ENCODE measurements at regions not wholly inside any gene's neighbourhood (a gene's known extent, or its start where the extent isn't known, plus 50 kb on each side); places are given as distances from the start of the nearest gene placed in this dataset.

DNA sequence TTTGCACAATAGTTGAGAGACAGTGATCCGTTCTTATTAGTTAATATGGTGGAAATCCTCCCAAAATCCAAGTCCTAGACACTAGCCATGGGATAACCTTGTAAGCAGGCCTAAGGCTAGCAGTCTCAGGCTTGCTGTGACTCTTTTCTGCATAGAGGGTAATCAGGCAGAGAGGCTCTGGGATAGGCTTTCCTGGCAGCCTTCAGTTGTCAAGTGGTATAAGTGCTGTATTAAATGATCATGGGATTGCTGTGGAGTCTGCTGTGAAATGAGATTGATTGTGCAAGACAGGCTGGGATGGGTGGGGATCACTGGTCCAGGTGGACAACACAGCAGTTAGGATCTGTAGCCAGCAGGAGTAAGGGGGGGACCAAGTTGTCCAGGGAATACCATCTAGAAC, 416.4 kb downstream of the TLE4 start:
- no peak for DNase-seq (ENCODE audit: low spot score)

DNA sequence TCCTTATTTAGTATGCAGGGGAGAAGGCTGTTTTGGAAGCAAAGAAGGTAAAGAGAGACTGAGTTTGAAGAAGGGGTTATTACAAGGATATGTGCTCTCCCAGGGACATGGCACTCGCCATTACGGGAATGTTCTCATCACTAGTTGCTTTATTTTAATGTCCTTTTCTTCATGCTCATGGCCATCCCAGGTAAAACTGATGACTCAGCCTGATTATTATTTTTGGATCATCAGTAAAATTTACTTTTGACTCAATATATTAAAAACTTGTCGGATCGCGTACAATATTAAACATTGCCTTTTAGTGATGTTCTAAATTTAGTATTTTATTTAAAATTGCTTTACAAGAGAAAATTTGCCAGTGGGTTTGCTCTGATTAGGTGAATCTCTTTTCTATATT, 414.7 kb downstream of the TLE4 start:
- DNase-seq (ENCODE audit: low spot score), result no peak

DNA sequence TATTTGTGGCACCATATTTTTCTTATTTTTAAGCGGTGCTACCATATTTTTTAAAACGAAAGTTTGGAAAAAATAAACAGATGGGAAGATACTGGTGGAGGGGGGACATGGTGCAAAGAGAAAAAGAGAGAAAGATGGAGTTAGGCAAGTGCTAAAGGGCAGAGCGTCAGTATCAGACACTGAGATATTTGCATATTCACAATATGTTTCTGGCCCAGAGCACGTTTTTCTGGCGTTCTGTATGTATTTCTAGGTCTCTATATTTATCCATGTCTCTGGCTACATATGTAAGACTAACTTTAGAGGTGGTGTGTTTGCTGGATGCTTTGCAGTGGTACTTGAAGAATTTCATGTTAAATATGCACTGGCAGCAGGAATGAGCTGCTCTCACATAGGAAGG, 414.0 kb downstream of the TLE4 start:
- no peak for DNase-seq (ENCODE audit: low spot score)

DNA sequence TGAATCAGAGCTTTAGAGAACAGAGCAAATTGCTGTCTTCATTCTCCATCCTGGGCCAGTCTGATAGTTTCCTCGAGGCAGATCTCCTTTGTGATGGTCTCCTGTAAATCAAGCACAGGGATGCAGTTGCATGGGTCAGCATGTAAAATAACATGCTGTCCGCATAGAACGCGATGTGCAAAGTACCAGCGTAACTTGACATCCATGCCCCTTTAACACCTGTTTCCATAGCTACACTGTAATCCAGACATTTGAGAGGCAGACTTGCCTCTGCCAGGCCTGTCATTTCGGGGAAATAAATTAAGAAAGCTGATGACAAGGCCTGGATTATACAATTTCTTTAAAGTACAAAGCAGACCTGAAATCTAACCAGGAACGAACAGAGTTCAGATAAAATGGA, 413.5 kb downstream of the TLE4 start:
- no peak for DNase-seq (ENCODE audit: low spot score)

DNA sequence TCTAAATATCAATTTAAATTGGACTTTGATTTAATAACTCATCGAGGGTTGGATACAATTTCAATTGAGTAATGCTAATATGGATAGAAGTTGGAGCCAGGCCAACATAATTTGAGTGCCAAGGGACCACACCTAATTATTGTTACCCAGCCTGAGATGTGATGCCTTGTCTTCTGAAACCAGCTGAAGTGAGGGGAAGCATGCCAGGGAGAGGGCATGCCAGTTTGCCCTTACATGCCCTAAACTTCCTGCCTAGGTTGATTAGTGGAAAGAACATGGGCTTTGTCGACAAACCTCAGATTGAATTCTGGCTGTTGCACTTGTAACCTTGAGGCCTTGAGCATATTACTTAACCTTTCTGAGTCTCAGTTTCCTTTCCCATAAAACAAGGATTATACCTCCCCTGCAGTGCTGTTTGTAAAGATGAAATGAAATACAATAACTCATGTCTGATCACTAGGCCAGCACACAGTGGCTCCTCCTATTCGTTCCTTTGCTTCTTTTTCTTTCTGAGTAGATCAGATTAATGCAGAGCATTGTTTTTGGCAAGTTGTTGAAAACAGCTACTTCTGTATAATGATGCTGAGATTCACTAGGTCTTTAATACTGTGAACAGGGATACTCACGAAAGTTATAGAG, 412.8 kb downstream of the TLE4 start:
- DNase-seq (ENCODE audit: low spot score), result no peak

DNA sequence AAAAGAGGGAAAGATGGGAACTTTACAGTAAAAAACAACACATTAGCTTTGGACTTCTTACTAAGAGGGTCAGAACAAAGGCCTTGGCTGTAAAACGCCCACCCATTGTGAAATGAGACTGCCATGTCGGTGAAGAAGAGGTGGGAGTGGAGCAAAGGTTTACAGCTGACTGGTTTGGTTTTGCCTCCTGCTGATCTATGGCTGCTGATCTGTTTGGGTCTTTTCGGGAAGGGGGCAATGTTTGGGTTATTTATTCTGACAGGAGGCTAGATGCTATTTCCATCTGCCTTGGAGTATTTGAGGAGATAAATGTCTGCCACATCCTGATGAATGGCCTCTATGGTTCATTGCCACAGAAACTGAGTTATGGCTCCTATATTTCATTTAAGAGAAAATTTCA, 408.7 kb downstream of the TLE4 start:
- no peak for DNase-seq (ENCODE audit: low spot score)

DNA sequence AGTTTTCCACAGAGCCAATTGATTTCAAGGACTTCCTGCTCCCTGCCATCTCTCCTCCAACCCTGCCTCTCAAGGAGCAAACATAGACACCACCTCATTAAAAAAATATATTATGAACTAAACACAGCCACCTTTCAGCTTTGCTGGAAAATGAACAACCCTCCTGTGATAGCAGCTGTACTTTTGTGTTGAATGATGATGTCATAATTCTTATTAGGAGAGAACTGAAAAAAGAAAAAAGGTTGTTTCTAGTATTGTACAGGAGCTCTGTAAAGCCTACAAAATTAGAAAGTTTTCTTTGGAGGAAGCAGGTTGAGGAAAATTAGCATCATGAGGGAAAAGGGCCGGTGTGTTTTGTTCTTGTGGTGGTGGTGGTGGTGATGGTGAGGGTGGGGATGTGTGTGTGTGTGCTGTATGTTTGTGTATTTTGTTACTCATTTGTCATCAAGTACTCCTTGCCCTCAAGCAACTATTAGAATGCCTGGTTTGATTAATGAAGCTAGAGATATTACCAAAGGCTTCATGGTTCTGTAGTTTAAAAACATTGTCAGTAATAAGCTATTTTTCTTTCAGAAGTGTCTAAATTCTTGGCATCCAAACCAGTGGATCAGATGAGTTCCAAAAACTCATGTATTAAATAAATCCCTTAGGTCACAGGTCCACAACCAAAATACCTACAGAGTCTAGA, 405.9 kb downstream of the TLE4 start:
- no peak for DNase-seq (ENCODE audit: low spot score)

DNA sequence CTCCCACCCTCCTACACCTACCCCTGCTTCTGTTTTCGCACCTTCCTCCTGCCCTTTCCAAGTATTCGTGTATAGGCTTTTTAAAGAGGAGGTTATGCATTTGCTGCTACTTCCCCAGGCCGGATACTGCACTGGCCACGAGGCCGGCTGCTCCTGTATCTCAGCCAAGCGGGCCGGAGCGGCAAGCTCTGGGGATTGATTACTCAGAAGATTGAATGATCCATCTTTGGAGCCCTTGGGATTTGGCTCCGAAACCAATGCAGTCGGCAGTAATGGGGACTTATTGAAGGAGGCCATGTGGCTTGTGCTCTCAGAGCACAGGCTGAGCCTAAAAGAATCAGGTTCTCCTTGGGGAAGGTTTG, 405.3 kb downstream of the TLE4 start:
- DNase-seq (ENCODE audit: low spot score), result no peak

DNA sequence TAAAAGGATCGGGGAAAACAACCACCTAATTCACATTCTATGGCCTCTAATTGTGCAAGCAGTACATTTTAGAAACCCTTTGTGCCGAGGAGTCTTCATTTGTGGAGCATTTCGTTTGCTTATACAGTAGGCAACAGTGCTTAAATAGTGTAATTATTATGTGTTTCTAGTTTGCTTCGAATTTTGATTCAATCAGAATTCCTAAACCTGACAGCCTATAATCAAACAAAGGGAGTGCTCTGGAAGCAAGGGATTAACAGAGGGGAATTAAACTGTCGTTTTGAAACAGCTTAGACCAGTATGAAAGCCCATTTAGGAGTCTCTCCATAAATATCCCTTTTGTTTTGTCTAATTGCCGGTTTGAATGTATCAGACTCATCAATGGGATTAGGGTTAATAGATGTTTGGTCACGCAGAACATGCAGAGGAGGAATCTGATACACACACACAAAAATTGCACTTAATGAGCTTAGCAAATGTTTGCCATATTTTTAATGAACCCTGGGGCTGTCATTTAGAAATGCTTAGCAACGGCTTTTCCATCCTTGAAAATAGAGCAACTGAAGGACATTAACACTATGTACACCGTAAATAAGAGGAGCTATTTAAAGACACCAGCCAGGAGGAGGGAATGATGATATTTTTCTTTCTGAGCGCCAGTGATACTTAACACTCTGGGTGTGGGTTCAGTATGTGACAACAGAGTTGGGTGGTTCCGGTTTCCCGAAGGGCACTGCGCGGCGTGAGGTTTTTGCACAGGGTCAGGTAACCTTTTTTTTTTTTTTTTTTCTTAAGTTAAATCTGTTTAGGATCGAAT, 404.7 kb downstream of the TLE4 start:
- DNase-seq (ENCODE audit: low spot score), result no peak

DNA sequence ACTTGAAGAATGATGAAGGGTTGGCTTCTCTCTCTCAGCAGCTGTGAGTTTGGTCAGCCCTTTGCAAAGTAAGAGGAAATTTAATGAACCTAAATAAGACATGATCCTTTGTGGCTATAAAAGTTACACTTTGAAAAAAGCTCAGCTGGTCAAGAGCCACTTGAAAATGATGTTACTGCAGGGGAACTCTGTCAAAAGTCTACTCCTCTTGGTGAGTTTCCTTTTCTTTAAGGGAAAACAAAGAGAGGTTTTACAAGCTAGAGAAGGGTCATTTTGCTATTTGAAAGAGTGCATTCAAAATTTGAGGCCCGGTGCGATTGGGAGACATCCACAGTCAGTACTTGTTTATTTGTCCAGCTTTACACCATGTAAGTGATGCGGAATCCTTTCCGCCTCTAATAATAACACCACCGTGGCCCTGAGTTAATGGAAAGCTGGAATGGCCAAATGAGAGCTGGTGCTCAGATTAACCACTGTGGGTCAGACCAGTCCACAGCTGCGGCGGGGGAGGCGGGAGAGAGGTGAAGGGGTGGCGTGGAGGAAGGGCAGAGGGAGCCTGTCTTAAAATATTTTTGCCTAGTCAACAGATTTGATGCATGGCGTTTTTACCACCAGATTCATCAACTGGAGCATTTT, 404.0 kb downstream of the TLE4 start:
- DNase-seq (ENCODE audit: low spot score), result peak; percentile 42

DNA sequence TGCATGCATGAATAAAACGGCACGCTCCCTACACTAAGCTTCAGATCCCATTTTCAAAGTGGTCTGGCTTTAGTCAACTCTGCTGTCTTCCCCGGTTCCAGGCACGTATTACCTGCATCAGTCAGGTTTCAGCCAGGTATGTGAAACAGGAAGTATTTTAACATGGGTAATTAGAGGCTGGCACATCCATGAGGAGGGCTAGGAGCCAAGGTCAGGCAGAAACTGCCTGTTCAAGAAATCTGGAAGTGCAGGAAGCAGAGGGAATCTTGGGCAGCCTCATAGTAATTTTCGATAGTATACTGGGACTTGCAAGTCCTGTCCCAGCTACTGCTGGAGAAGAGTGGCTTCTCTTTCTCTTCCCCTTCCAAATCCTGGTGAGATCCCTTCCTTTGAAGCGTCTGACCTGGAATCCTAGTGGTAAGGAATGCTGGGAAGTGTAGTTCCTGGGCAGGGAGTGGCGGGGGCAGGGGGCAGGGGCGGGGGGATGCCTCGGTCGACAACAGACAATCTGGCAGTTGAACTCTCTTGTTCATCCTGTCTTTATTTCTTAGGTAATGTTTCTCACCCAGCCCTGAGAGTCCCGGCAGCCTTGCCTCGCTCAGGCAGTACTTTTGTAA, 403.1 kb downstream of the TLE4 start:
- DNase-seq (ENCODE audit: low spot score), result no peak

DNA sequence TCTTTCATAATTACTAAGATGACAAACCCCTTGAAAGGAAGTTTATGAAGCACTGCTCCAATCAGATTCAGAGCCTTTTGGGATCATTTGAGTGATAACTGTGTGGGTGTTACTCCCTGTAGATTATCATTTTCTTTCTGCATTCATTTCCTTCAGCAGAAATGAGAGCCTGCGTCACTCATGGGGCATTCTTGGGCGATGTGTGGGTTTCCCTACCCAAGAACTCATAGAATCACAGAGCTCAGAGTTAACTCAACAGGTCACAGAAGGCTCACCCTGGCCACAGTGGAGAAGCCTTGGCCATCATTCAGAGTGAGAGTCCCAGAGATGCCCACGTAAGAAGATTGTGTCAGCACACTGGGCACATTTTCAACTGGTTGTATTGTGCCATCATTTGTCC, 401.9 kb downstream of the TLE4 start:
- DNase-seq (ENCODE audit: low spot score), result no peak

DNA sequence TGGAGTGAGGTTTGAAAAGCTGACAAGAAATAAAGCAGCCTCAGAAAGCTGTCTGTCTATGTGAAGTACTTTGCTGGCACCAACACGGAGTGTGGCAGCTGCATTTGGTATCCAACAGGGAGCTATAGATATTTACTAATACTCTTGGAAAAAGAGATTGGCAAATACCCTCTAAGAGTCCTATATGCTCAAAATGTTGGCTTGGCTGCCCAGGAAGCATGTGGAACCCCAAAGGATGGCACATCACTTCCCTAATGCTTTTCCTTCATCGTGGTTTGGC, 398.3 kb downstream of the TLE4 start:
- DNase-seq (ENCODE audit: low spot score), result no peak

DNA sequence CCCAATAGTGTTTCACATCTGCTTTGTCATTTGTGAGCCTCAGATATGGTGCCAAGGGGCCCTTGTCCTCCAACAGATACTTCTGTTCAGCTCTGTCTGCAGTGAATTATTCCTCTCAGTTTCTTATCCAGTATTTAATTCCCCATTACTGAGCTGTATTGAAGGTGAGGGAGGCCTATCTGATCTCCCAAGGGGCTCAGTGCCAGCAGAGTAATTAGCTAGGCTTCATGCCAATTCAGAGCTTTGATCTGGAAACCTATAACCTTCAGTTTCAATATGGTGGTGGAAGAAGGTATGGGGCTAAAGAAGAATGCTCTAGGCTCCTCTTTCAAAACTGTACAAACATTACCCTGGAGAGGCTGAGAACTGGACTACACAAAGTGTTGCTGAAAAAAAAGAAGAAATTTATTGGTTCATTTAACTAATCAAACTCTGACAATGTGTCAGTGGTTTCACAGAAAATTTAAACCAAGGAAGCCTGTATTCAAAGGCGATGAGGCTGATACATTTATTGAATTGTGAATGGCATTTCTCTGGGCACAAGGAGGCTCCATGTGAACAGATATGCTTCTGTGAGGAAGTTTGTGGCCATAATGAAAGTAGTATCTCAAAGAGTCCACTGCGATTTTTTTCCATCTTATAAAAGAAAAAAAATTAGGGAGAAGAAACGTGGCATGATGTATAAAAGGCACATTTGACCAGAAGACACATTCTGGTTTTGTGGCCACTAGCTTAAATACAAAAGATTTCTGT, 397.8 kb downstream of the TLE4 start:
- DNase-seq (ENCODE audit: low spot score), result peak; percentile 52

DNA sequence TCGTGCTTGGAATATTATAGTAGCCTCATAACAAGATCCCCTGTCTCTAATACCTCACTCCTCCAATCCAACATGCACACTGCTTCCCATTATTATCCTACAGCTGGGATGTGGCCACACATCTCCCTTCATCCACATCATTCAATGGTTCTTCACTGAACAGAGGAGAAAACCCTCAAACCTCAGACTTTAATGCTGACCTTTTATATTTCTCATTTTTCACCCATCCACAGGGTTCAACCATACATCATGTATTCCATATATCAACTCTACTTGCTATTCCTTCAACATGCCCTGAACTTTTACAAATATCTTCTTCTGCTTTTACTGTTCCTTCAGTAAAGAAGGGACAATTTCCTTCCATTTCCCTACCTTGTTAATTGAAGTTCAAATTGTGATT, 396.8 kb downstream of the TLE4 start:
- DNase-seq (ENCODE audit: low spot score), result no peak

DNA sequence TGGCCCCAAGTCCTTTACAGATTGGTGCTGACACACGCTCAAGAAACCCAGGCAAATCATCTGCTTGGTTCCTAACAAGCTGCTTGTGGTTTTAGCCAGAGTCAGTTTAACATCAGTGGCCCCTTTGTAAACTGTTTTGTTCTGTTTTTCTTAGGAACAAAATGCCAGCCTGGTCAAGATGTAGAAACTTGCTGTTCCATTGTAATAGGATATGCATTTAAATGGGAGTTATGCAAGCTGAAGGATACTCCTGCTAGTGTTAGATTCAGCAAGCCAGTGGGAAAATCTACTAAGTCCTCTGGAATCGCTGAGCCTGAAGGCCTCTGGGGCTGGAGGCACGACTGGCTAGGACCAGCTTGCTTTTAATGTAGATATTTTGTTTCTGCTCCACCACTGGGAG, 391.1 kb downstream of the TLE4 start:
- no peak for DNase-seq (ENCODE audit: low spot score)

DNA sequence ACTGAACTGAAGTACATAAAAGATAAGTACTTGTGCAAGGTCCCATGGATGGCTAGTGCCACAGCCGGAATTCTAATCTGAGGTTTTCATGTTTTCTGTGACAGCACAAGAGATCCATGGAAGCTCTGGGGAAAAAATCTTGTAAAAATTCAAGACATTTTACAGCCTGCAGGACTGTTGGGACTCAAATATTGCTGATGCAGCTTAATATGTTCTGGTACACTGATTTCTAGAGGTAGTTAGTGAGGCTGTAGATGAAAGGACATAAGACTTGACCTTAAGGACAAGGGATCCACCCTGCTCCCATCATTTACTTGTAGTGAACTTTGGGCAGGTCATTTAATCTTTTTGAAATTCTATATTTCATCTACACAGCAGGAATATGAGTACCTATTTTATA, 390.4 kb downstream of the TLE4 start:
- no peak for DNase-seq (ENCODE audit: low spot score)

DNA sequence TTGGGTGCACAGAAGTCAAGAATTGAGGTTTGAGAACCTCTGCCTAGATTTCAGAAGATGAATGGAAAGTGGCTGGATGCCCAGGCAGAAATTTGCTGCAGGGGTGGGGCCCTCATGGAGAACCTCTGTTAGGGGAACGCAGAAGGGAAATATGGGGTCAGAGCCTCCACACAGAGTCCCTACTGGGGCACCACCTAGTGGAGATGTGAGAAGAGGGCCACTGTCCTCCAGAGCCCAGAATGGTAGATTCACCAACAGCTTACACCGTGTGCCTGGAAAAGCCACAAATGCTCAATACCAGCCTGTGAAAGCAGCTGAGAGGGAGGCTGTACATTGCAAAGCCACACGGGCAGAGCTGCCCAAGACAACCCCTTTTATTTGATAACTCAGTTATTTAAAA, 383.5 kb downstream of the TLE4 start:
- DNase-seq (ENCODE audit: low spot score), result no peak

DNA sequence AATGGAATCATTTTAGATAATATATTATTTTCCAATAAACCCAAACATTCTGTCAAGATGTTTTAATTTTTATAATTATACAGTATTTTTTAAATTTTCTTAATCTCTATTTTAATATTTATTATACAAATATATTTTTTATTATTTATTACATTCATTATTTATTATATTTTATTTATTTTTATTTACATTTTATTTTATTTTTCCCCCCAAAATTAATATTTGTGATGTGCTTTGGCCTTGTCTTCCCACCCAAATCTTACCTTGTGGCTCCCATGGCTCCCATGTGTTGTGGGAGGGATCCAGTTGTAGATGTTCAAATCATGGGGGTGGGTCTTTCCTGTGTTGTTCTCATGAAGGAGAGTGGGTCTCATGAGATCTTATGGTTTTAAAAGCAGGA, 382.1 kb downstream of the TLE4 start:
- no peak for DNase-seq (ENCODE audit: low spot score)

DNA sequence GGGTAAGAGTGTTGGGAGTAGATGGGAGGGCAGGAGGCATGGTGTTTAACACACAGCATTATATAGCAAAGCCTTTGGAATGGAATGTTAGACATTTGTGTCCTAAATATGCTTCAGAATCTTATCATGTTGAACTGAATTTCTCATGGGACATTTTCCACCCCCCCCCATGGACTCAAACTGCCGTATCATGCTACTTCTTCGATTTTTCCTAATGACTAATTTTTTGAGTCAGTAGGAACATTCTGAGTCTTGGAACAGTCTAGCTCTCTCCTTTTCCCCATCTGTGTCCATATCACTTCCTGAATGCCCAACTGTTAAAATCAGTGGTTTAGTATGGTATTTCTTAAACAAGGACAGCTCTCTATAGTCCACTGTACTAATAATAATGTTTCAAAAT, 380.6 kb downstream of the TLE4 start:
- DNase-seq (ENCODE audit: low spot score), result no peak

DNA sequence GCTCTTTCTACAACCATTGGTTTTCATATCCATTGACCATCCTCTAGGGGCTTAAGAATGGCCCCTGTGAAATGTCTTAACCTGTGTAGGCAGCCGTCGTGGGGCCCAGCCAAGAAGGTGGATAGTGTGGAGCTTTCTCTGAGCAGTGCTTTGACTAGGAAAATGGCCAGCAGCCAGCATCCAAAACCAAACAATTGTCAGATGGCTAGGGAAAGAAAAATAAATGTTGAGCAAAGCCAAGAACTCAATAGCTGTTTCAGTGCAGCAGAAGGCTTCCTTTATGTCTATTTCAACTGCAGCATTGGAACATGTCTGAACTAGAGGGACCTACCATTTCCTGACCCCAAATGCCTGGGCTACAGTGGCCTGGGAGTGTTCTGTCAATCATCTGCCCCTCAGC, 374.9 kb downstream of the TLE4 start:
- peak; percentile 18 for DNase-seq (ENCODE audit: low spot score)

DNA sequence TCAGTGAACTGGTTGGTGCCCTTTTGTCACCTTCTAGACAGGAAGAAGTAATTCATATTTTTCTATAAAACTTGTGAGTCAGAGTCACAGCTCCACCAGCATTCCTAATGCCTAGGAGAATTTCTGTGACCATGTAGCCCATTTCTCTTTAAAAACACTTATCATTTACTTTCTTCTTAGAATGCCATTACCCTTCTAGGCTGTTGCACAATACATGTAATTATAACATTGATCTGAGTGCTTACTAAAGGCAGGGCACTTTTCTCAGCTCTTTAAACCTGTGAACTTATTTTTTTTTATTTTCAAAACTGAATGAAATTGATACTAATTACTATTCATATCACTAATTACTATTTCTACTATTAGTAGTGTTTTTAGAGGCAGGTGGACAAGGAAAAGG, 373.7 kb downstream of the TLE4 start:
- DNase-seq (ENCODE audit: low spot score), result no peak
